H1 (cell line): ENCODE measurements at regions not wholly inside any gene's neighbourhood (a gene's known extent, or its start where the extent isn't known, plus 50 kb on each side); places are given as distances from the start of the nearest gene placed in this dataset.

ENCODE experiments used
- CTCF ChIA-PET: fragments of 300-600 bp; sonication (Branson Sonifier 250); formaldehyde crosslinking; loops from one replicate; lab custom pipeline; 2021; ENCODE audit not compliant: partially characterized antibody; lab: Charles Lee
- POLR2A ChIA-PET: fragments of 300-600 bp; sonication (Branson Sonifier 250); formaldehyde crosslinking; loops from one replicate; lab custom pipeline; 2021; ENCODE audit warnings: inconsistent platforms; ENCODE audit not compliant: partially characterized antibody; lab: Charles Lee
- DNase-seq, 2 experiments: peaks; one replicate each; pipeline versions ENCODE4 v3.0.0 to v3.0.0-alpha.2; 2010 to 2022; ENCODE audit warnings: low spot score in 2 of 2, low read depth in 1 of 2, mixed read lengths in 1 of 2
- FAIRE-seq: peaks from 2 replicates; lab custom pipeline; 2011; peaks lifted over from hg19 to GRCh38; lab: Jason Lieb, UNC
- H2AFZ ChIP-seq: 2 replicates; pipeline ENCODE4 v1.8.1; 2012; ENCODE audit warnings: low read length, inconsistent platforms
- H2AK5ac ChIP-seq: 2 replicates; pipeline ENCODE4 v1.6.1; 2013; ENCODE audit warnings: low read depth, low read length
- H2BK120ac ChIP-seq: replicated peaks from 2 replicates; pipeline ENCODE3; 2013; ENCODE audit warnings: low read depth, low read length, inconsistent platforms
- H2BK12ac ChIP-seq: 2 replicates; pipeline ENCODE4 v1.6.1; 2013; ENCODE audit warnings: low read depth, low read length
- H2BK15ac ChIP-seq: 2 replicates; pipeline ENCODE4 v1.6.1; 2013; ENCODE audit warnings: low read length
- H2BK20ac ChIP-seq: 2 replicates; pipeline ENCODE4 v1.6.1; 2013; ENCODE audit warnings: low read length
- H2BK5ac ChIP-seq: 2 replicates; pipeline ENCODE4 v1.6.1; 2013; ENCODE audit warnings: low read depth, low read length
- H3K14ac ChIP-seq: 2 replicates; pipeline ENCODE4 v1.6.1; 2013; ENCODE audit warnings: inconsistent platforms; ENCODE audit not compliant: insufficient read length
- H3K18ac ChIP-seq: 2 replicates; pipeline ENCODE4 v1.6.1; 2013; ENCODE audit warnings: low read length; ENCODE audit errors: extremely low read depth
- H3K23ac ChIP-seq: 2 replicates; pipeline ENCODE4 v1.6.1; 2013; ENCODE audit warnings: inconsistent platforms; ENCODE audit not compliant: insufficient read length
- H3K23me2 ChIP-seq: 2 replicates; pipeline ENCODE4 v1.6.1; 2013; ENCODE audit warnings: low read depth, low read length
- H3K27ac ChIP-seq: 2 replicates; pipeline ENCODE4 v1.6.1; 2011; ENCODE audit warnings: low read depth, low read length, inconsistent platforms
- H3K27me3 ChIP-seq, 4 experiments: replicated peaks in 1 of 4; 1 replicate in 1 of 4; 2 replicates in 3 of 4; pipeline versions ENCODE4 v1.6.1 to v1.8.1; 2011 to 2013; ENCODE audit warnings: low read length in 3 of 4, mild to moderate bottlenecking in 3 of 4, inconsistent platforms in 2 of 4, mixed read lengths in 2 of 4, moderate library complexity in 1 of 4; ENCODE audit not compliant: control insufficient read depth in 3 of 4, insufficient read depth in 3 of 4; ENCODE audit errors: extremely low read depth in 1 of 4
- H3K36me3 ChIP-seq, 4 experiments: 2 replicates each; pipeline versions ENCODE4 v1.6.1 to v1.8.1; 2011 to 2013; ENCODE audit warnings: mild to moderate bottlenecking in 4 of 4, low read length in 3 of 4, moderate library complexity in 2 of 4, control low read depth in 1 of 4, inconsistent platforms in 1 of 4; ENCODE audit not compliant: insufficient read depth in 4 of 4, control insufficient read depth in 2 of 4
- H3K4ac ChIP-seq: replicated peaks from 2 replicates; pipeline ENCODE3; 2013; ENCODE audit warnings: low read length, low read depth, mixed read lengths, inconsistent platforms; ENCODE audit not compliant: insufficient read length
- H3K4me1 ChIP-seq, 4 experiments: replicated peaks in 1 of 4; 1 replicate in 1 of 4; 2 replicates in 3 of 4; pipeline versions ENCODE4 v1.6.1 to v1.8.1; 2011 to 2013; ENCODE audit warnings: low read length in 3 of 4, inconsistent platforms in 2 of 4, mixed read lengths in 1 of 4; ENCODE audit not compliant: insufficient read depth in 4 of 4, control insufficient read depth in 3 of 4
- H3K4me2 ChIP-seq, 2 experiments: 2 replicates each; pipeline versions ENCODE4 v1.6.1 to v1.8.1; 2011 to 2013; ENCODE audit warnings: low read depth in 2 of 2, low read length in 2 of 2, control low read depth in 1 of 2, inconsistent platforms in 1 of 2, mild to moderate bottlenecking in 1 of 2; ENCODE audit not compliant: insufficient read depth in 1 of 2
- H3K4me3 ChIP-seq, 4 experiments: fragments of 200-600, 300-600 bp in 1 of 4; sonication (generic), shearing (Covaris generic), sonication (Bioruptor Twin) in 1 of 4; 2 replicates each; pipeline versions ENCODE4 v1.5.1 to v1.8.1; 2011 to 2016; ENCODE audit warnings: low read length in 4 of 4, low read depth in 3 of 4, control low read depth in 2 of 4, inconsistent platforms in 2 of 4, mild to moderate bottlenecking in 2 of 4, mixed read lengths in 1 of 4, moderate library complexity in 1 of 4; ENCODE audit not compliant: insufficient read depth in 2 of 4; ENCODE audit errors: extremely low read depth in 1 of 4
- H3K56ac ChIP-seq: replicated peaks from 2 replicates; pipeline ENCODE3; 2013; ENCODE audit warnings: low read depth, mild to moderate bottlenecking, mixed read lengths, low read length, inconsistent platforms; ENCODE audit not compliant: insufficient read length
- H3K79me1 ChIP-seq: 2 replicates; pipeline ENCODE4 v1.6.1; 2013; ENCODE audit warnings: low read depth, low read length, control low read depth
- H3K79me2 ChIP-seq, 2 experiments: 2 replicates each; pipeline versions ENCODE4 v1.6.1 to v1.8.1; 2012 to 2013; ENCODE audit warnings: low read length in 2 of 2, mild to moderate bottlenecking in 2 of 2, inconsistent platforms in 1 of 2; ENCODE audit not compliant: insufficient read depth in 2 of 2, control insufficient read depth in 1 of 2
- H3K9ac ChIP-seq, 4 experiments: replicated peaks in 1 of 4; 1 replicate in 1 of 4; 2 replicates in 3 of 4; pipeline versions ENCODE4 v1.6.1 to v1.8.1; 2011 to 2013; ENCODE audit warnings: low read depth in 3 of 4, low read length in 3 of 4, control low read depth in 2 of 4, mild to moderate bottlenecking in 2 of 4, moderate library complexity in 2 of 4, inconsistent platforms in 1 of 4; ENCODE audit errors: extremely low read depth in 1 of 4
- H3K9me3 ChIP-seq, 2 experiments: 2 replicates each; pipeline versions ENCODE4 v1.6.1 to v1.8.1; 2012 to 2013; ENCODE audit warnings: mild to moderate bottlenecking in 2 of 2, moderate library complexity in 2 of 2, control low read depth in 1 of 2, inconsistent platforms in 1 of 2, low read depth in 1 of 2, low read length in 1 of 2, mixed read lengths in 1 of 2; ENCODE audit not compliant: insufficient read depth in 2 of 2
- H4K20me1 ChIP-seq, 2 experiments: replicated peaks in 1 of 2; 2 replicates each; pipeline versions ENCODE3 to v1.8.1; 2011 to 2013; ENCODE audit warnings: inconsistent platforms in 2 of 2, low read length in 2 of 2, mild to moderate bottlenecking in 1 of 2; ENCODE audit not compliant: insufficient read depth in 2 of 2, control insufficient read depth in 1 of 2
- H4K5ac ChIP-seq: 2 replicates; pipeline ENCODE4 v1.6.1; 2013; ENCODE audit warnings: low read length, low read depth, mixed read lengths, inconsistent platforms; ENCODE audit not compliant: insufficient read length
- H4K8ac ChIP-seq: 2 replicates; pipeline ENCODE4 v1.8.0; 2013; ENCODE audit warnings: mild to moderate bottlenecking, moderate library complexity, low read length, inconsistent platforms; ENCODE audit not compliant: insufficient read depth; ENCODE audit errors: extremely low read depth
- H4K91ac ChIP-seq: replicated peaks from 2 replicates; pipeline ENCODE3; 2013; ENCODE audit warnings: low read length, mixed read lengths, inconsistent platforms; ENCODE audit not compliant: insufficient read length
- BACH1 ChIP-seq: IDR thresholded peaks from 2 replicates; pipeline ENCODE4 v1.6.1; 2012; ENCODE audit warnings: low read length, improper control_type of control experiment
- CBX5 ChIP-seq: fragments of 300-800, 300-1000 bp; sonication (generic); IDR thresholded peaks from 2 replicates; pipeline ENCODE4 v1.7.1; 2016; ENCODE audit warnings: antibody characterized with exemption, low read length, low read depth
- CTBP2 ChIP-seq: IDR thresholded peaks from 2 replicates; pipeline ENCODE4 v1.7.0; 2011; ENCODE audit warnings: borderline replicate concordance, mild to moderate bottlenecking, moderate library complexity, mixed read lengths, low read length; ENCODE audit not compliant: insufficient read depth, insufficient read length
- EGR1 ChIP-seq: IDR thresholded peaks from 2 replicates; pipeline ENCODE4 v1.6.1; 2011; ENCODE audit warnings: low read depth, low read length, borderline replicate concordance
- GABPA ChIP-seq: IDR thresholded peaks from 2 replicates; pipeline ENCODE4 v1.6.1; 2011; ENCODE audit warnings: mild to moderate bottlenecking, low read length, moderate library complexity, borderline replicate concordance; ENCODE audit not compliant: insufficient read depth
- PHF8 ChIP-seq: fragments of 200-600 bp; sonication (generic); conservative IDR thresholded peaks from 2 replicates; pipeline ENCODE4 v1.7.1; 2012; ENCODE audit warnings: low read depth, mild to moderate bottlenecking, inconsistent platforms, low read length, moderate library complexity
- RAD21 ChIP-seq, 2 experiments: IDR thresholded peaks in 1 of 2; conservative IDR thresholded peaks in 1 of 2; 2 replicates each; pipeline ENCODE4 v1.6.1; 2011; ENCODE audit warnings: low read depth in 2 of 2, low read length in 2 of 2, improper control_type of control experiment in 1 of 2, inconsistent platforms in 1 of 2, mild to moderate bottlenecking in 1 of 2, moderate library complexity in 1 of 2
- RFX5 ChIP-seq: IDR thresholded peaks from 2 replicates; pipeline ENCODE4 v1.6.1; 2011; ENCODE audit warnings: low read depth, low read length, improper control_type of control experiment, borderline replicate concordance
- RXRA ChIP-seq: IDR thresholded peaks from 2 replicates; pipeline ENCODE4 v1.6.1; 2011; ENCODE audit warnings: low read depth, mild to moderate bottlenecking, low read length, moderate library complexity; ENCODE audit not compliant: insufficient read depth
- SIN3A ChIP-seq, 2 experiments: IDR thresholded peaks in 1 of 2; conservative IDR thresholded peaks in 1 of 2; 2 replicates each; pipeline ENCODE4 v1.6.1; 2011 to 2012; ENCODE audit warnings: low read length in 2 of 2, improper control_type of control experiment in 1 of 2, low read depth in 1 of 2, mild to moderate bottlenecking in 1 of 2
- SIRT6 ChIP-seq: IDR thresholded peaks from one replicate; pipeline ENCODE4 v1.7.1; 2012; ENCODE audit warnings: low read length, inconsistent platforms
- SP1 ChIP-seq: IDR thresholded peaks from 2 replicates; pipeline ENCODE4 v1.6.1; 2011; ENCODE audit warnings: low read depth, low read length
- SP4 ChIP-seq: IDR thresholded peaks from 2 replicates; pipeline ENCODE4 v1.6.1; 2012; ENCODE audit warnings: low read length, inconsistent platforms
- USF2 ChIP-seq: IDR thresholded peaks from 2 replicates; pipeline ENCODE4 v1.6.1; 2011; ENCODE audit warnings: low read length, improper control_type of control experiment
- WGBS, 2 experiments: shearing (Covaris generic) in 1 of 2; methylation state at CpG; one replicate each; pipeline versions ENCODE4 v1.1.6 to v1.1.7; 2013 to 2015; ENCODE audit warnings: low lambda C conversion rate in 2 of 2, mixed read lengths in 2 of 2, inconsistent platforms in 1 of 2, low coverage in 1 of 2, missing lambda C conversion rate in 1 of 2; ENCODE audit not compliant: insufficient replicate concordance in 2 of 2, insufficient coverage in 1 of 2, insufficient read length in 1 of 2; ENCODE audit errors: extremely low coverage in 1 of 2, missing lambda C conversion rate in 1 of 2; 5-methylcytosine and 5-hydroxymethylcytosine counted together

GRCh38 chr10:130664526-130664925 is 528.3 kb downstream of the GLRX3 start:
- H3K14ac ChIP-seq = no peak overlapping the region
- no peak overlapping the region for H4K91ac ChIP-seq
- ChIA-PET POLR2A (no interaction called here), CTCF (interaction anchor here (0.7 kb wide), 1 partner anchor 262 kb away, joined by 3 read pairs; no protein-coding TSS in a partner anchor)
- no peak overlapping the region for H4K8ac ChIP-seq
- H3K18ac ChIP-seq = no peak overlapping the region
- no peaks in the 10 kb centered on the region for H3K79me2 ChIP-seq
- H4K5ac ChIP-seq = no peak overlapping the region
- no peak overlapping the region for H3K27ac ChIP-seq
- no peak overlapping the region for H2AFZ ChIP-seq
- WGBS, 2 experiments = 91% methylated on average over 6 of the region's 6 CpGs; no CpG with 5 or more reads in 1 of the 2 experiments
- DNase-seq (no peak), FAIRE-seq (no peak)
- no peaks in the 10 kb centered on the region for H3K9me3 ChIP-seq
- H3K4me3 ChIP-seq = no peak overlapping the region
- H2AK5ac ChIP-seq = no peak overlapping the region
- no peaks in the 10 kb centered on the region for H4K20me1 ChIP-seq
- H3K79me1 ChIP-seq = no peaks in the 10 kb centered on the region
- no peak overlapping the region for H3K23ac ChIP-seq
- no peak overlapping the region for H3K4me2 ChIP-seq
- no peak overlapping the region for H2BK5ac ChIP-seq
- H3K4ac ChIP-seq = no peak overlapping the region
- H2BK15ac ChIP-seq = no peak overlapping the region
- no peaks in the 10 kb centered on the region for H3K36me3 ChIP-seq
- H3K4me1 ChIP-seq = no peaks in the 10 kb centered on the region
- H2BK20ac ChIP-seq = no peak overlapping the region
- H3K9ac ChIP-seq = no peak overlapping the region
- no peaks in the 10 kb centered on the region for H3K27me3 ChIP-seq
- no peak overlapping the region for H3K56ac ChIP-seq
- H2BK12ac ChIP-seq = no peak overlapping the region
- H2BK120ac ChIP-seq = no peak overlapping the region
- H3K23me2 ChIP-seq = no peaks in the 10 kb centered on the region
- TF ChIP-seq GABPA = no peak
- no peak for TF ChIP-seq RXRA
- TF ChIP-seq SIN3A (conservative IDR thresholded peaks at IDR 0.05 in 1 of 2, IDR thresholded peaks at IDR 0.05 in 1 of 2; ENCODE audit: low read depth in 1 of 2, low read length in 2 of 2) = no peak
- TF ChIP-seq SP1 = no peak
- no peak for TF ChIP-seq EGR1
- no peak for TF ChIP-seq RAD21 (IDR thresholded peaks at IDR 0.05 in 1 of 2, conservative IDR thresholded peaks at IDR 0.05 in 1 of 2; ENCODE audit: low read depth in 2 of 2, low read length in 2 of 2)
- TF ChIP-seq RFX5 = no peak
- no peak for TF ChIP-seq PHF8
- no peak for TF ChIP-seq BACH1
- no peak for TF ChIP-seq SP4
- no peak for TF ChIP-seq USF2
- TF ChIP-seq CBX5 = no peak
- TF ChIP-seq SIRT6 = no peak
- TF ChIP-seq CTBP2 = no peak
